IMR-90 (cell line): ENCODE measurements at regions not wholly inside any gene's neighbourhood (a gene's known extent, or its start where the extent isn't known, plus 50 kb on each side); places are given as distances from the start of the nearest gene placed in this dataset.

Source experiments
- ATAC-seq: fragments of 200-7000 bp; cut with Tn5 transposase; 2 replicates; pipeline ENCODE4 v1.9.1; 2020; ENCODE audit warnings: low read depth, mild to moderate bottlenecking, moderate library complexity
- BruUV-seq: library from RNA; stranded (reverse); fragments of 400-500 nt; replicated peaks from 2 replicates; lab custom pipeline; 2021; lab: Mats Ljungman, UMichigan
- CTCF ChIA-PET: fragments of 300-600 bp; formaldehyde crosslinking; extraction: SDS; loops from one replicate; lab custom pipeline; 2021; ENCODE audit warnings: antibody characterized with exemption; lab: Yijun Ruan, JAX
- POLR2A ChIA-PET: fragments of 300-600 bp; sonication (Branson Sonifier 250); formaldehyde crosslinking; loops from one replicate; lab custom pipeline; 2022; ENCODE audit warnings: antibody characterized with exemption; ENCODE audit not compliant: unreplicated experiment; lab: Charles Lee
- DNase-seq: peaks from one replicate; pipeline ENCODE4 v3.0.0; 2013
- H2AFZ ChIP-seq: replicated peaks from 2 replicates; pipeline ENCODE3; 2013; ENCODE audit warnings: low read length, mild to moderate bottlenecking; ENCODE audit not compliant: poor library complexity
- H2AK5ac ChIP-seq: 2 replicates; pipeline ENCODE4 v1.6.1; 2013; ENCODE audit warnings: low read depth, low read length, inconsistent platforms
- H2AK9ac ChIP-seq: replicated peaks from 2 replicates; pipeline ENCODE3; 2013; ENCODE audit warnings: mild to moderate bottlenecking, low read depth, low read length, moderate library complexity; ENCODE audit not compliant: poor library complexity
- H2BK120ac ChIP-seq: 2 replicates; pipeline ENCODE4 v1.6.1; 2013; ENCODE audit warnings: low read depth, low read length, inconsistent platforms
- H2BK15ac ChIP-seq: 3 replicates; pipeline ENCODE4 v1.6.1; 2013; ENCODE audit warnings: low read depth, low read length, inconsistent platforms
- H2BK20ac ChIP-seq: 2 replicates; pipeline ENCODE4 v1.6.1; 2013; ENCODE audit warnings: low read depth, mild to moderate bottlenecking, inconsistent platforms, low read length, moderate library complexity
- H2BK5ac ChIP-seq: 2 replicates; pipeline ENCODE4 v1.6.1; 2013; ENCODE audit warnings: mild to moderate bottlenecking, low read depth, low read length, inconsistent platforms; ENCODE audit not compliant: poor library complexity, severe bottlenecking
- H3K14ac ChIP-seq: replicated peaks from 2 replicates; pipeline ENCODE4 v1.6.1; 2013; ENCODE audit warnings: low read depth, low read length, inconsistent platforms
- H3K18ac ChIP-seq: 2 replicates; pipeline ENCODE4 v1.6.1; 2013; ENCODE audit warnings: low read depth, low read length, control low read depth
- H3K23ac ChIP-seq: 2 replicates; pipeline ENCODE4 v1.6.1; 2013; ENCODE audit warnings: low read depth, low read length, inconsistent platforms
- H3K27ac ChIP-seq: 2 replicates; pipeline ENCODE4 v1.5.1; 2013; ENCODE audit warnings: mild to moderate bottlenecking, control low read depth, low read length; ENCODE audit not compliant: insufficient read depth
- H3K27me3 ChIP-seq: 2 replicates; pipeline ENCODE4 v1.6.1; 2013; ENCODE audit warnings: low read length; ENCODE audit not compliant: control insufficient read depth, insufficient read depth
- H3K36me3 ChIP-seq: 2 replicates; pipeline ENCODE4 v1.6.1; 2013; ENCODE audit warnings: low read length, mixed read lengths; ENCODE audit not compliant: control insufficient read depth, insufficient read depth
- H3K4ac ChIP-seq: 2 replicates; pipeline ENCODE4 v1.6.1; 2013; ENCODE audit warnings: low read depth, low read length, inconsistent platforms
- H3K4me1 ChIP-seq: 2 replicates; pipeline ENCODE4 v1.6.1; 2013; ENCODE audit warnings: low read length, mixed read lengths; ENCODE audit not compliant: control insufficient read depth, insufficient read depth
- H3K4me2 ChIP-seq: 2 replicates; pipeline ENCODE4 v1.6.1; 2013; ENCODE audit warnings: low read depth, mild to moderate bottlenecking, control low read depth, low read length, moderate library complexity
- H3K4me3 ChIP-seq: 2 replicates; pipeline ENCODE4 v1.5.1; 2013; ENCODE audit warnings: low read depth, mild to moderate bottlenecking, control low read depth, low read length, moderate library complexity; ENCODE audit not compliant: insufficient read depth
- H3K56ac ChIP-seq: 2 replicates; pipeline ENCODE4 v1.6.1; 2013; ENCODE audit warnings: low read length, inconsistent platforms; ENCODE audit not compliant: insufficient read depth; ENCODE audit errors: extremely low read depth
- H3K79me1 ChIP-seq, 2 experiments: 2 replicates each; pipeline ENCODE4 v1.6.1; 2013; ENCODE audit warnings: low read length in 2 of 2, inconsistent platforms in 1 of 2, low read depth in 1 of 2
- H3K9ac ChIP-seq: 2 replicates; pipeline ENCODE4 v1.6.1; 2013; ENCODE audit warnings: low read depth, low read length, control low read depth
- H3K9me1 ChIP-seq: 2 replicates; pipeline ENCODE4 v1.6.1; 2013; ENCODE audit warnings: low read length, inconsistent platforms; ENCODE audit not compliant: insufficient read depth
- H3K9me3 ChIP-seq: 2 replicates; pipeline ENCODE4 v1.6.1; 2013; ENCODE audit warnings: low read length; ENCODE audit not compliant: control insufficient read depth, insufficient read depth
- H4K20me1 ChIP-seq: 2 replicates; pipeline ENCODE4 v1.6.1; 2013; ENCODE audit warnings: low read length, inconsistent platforms; ENCODE audit not compliant: insufficient read depth
- H4K5ac ChIP-seq: 2 replicates; pipeline ENCODE4 v1.6.1; 2013; ENCODE audit warnings: mild to moderate bottlenecking, low read depth, low read length, control low read depth
- H4K8ac ChIP-seq, 2 experiments: 2 replicates each; pipeline ENCODE4 v1.6.1; 2013; ENCODE audit warnings: low read depth in 2 of 2, low read length in 2 of 2, control low read depth in 1 of 2, inconsistent platforms in 1 of 2
- H4K91ac ChIP-seq: 2 replicates; pipeline ENCODE4 v1.6.1; 2013; ENCODE audit warnings: low read depth, low read length, inconsistent platforms; ENCODE audit not compliant: insufficient read depth
- RAD21 ChIP-seq: IDR thresholded peaks from 2 replicates; pipeline ENCODE4 v1.6.1; 2012; ENCODE audit warnings: low read length, improper control_type of control experiment
- WGBS, 2 experiments: methylation state at CpG; one replicate each; pipeline versions ENCODE4 v1.1.5 to v1.1.7; 2013; ENCODE audit warnings: missing lambda C conversion rate in 2 of 2; ENCODE audit not compliant: insufficient read length in 1 of 2; ENCODE audit errors: extremely low coverage in 2 of 2; 5-methylcytosine and 5-hydroxymethylcytosine counted together
- dilution Hi-C: fragments of 300-500 bp; cut with HindIII; formaldehyde crosslinking; loops from one replicate; pipeline ENCODE4 v1.14.3; 2018; ENCODE audit warnings: low sequenced_read_pairs; ENCODE audit not compliant: unreplicated experiment
- in situ Hi-C: fragments of 300-500 bp; cut with MboI; formaldehyde crosslinking; loops from 3 replicates; pipeline ENCODE4 v1.14.3; 2019; ENCODE audit warnings: low sequenced_read_pairs, inconsistent platforms, mixed read lengths
- intact Hi-C: fragments of 100-400 bp; cut with micrococcal nuclease; formaldehyde crosslinking; loops from 2 replicates; pipeline ENCODE4 v1.10.0; 2022

DNA sequence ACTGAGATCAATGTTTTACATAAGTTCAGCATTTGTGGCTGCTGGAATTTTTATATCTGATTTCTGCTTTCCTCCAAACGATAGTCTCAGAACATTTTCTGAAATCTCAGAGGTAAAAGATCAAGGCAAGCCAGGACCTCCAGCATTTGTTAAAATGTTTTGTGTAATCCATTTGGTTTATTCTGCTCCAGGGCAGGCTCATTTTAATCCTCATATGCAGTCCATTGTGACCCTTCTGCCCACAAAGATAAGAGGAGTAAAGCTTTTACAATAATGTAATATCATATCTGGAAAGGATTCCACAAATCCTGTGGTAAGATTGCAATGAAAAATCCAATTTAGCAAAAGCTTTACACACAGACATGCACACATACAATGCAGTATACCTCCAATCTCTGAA, 55.3 kb upstream of the KCNH5 start:
- Histone ChIP-seq H3K27ac (no peak overlapping the region), H3K79me1 (no peaks in the 10 kb centered on the region), H3K14ac (no peak overlapping the region), H4K20me1 (no peaks in the 10 kb centered on the region), H3K27me3 (no peaks in the 10 kb centered on the region), H2BK5ac (no peak overlapping the region), H3K4me1 (no peaks in the 10 kb centered on the region), H3K9ac (no peak overlapping the region), H3K36me3 (no peaks in the 10 kb centered on the region), H3K9me3 (no peaks in the 10 kb centered on the region), H2AK9ac (no peak overlapping the region), H4K5ac (no peak overlapping the region), H4K8ac (no peak overlapping the region), H2AK5ac (no peak overlapping the region), H2BK15ac (no peak overlapping the region), H3K4me2 (no peak overlapping the region), H2BK20ac (no peak overlapping the region), H3K9me1 (no peaks in the 10 kb centered on the region), H2AFZ (no peak overlapping the region), H2BK120ac (no peak overlapping the region), H4K91ac (no peak overlapping the region), H3K23ac (no peak overlapping the region), H3K18ac (no peak overlapping the region), H3K4ac (no peak overlapping the region), H3K4me3 (no peak overlapping the region), H3K56ac (no peak overlapping the region)
- no peak for DNase-seq
- ChIA-PET POLR2A (no interaction called here), CTCF (no interaction called here)
- ATAC-seq: no peak
- no CpG with 5 or more reads among the region's 1 CpG for WGBS, 2 experiments
- dilution Hi-C loops (no loop called here), intact Hi-C loops (no loop called here), in situ Hi-C loops (no loop called here)
- no TSS peak for BruUV-seq
- no peak for TF ChIP-seq RAD21
